GM23338 (cell line): ENCODE measurements at regions not wholly inside any gene's neighbourhood (a gene's known extent, or its start where the extent isn't known, plus 50 kb on each side); places are given as distances from the start of the nearest gene placed in this dataset.

Experiments
- ATAC-seq: fragments of 200-7000 bp; cut with Tn5 transposase; 3 replicates; pipeline ENCODE4 v1.9.1; 2020
- DNase-seq: peaks from one replicate; pipeline ENCODE4 v3.0.0-alpha.2; 2015; ENCODE audit warnings: low spot score
- H2AFZ ChIP-seq: fragments of 200-600 bp; sonication (generic); 2 replicates; pipeline ENCODE4 v1.8.0; 2016; ENCODE audit warnings: antibody characterized with exemption, mild to moderate bottlenecking, moderate library complexity
- H3F3A ChIP-seq: fragments of 200-600 bp; sonication (generic); replicated peaks from 2 replicates; pipeline ENCODE4 v1.8.0; 2017; ENCODE audit warnings: antibody characterized with exemption, mixed run types, low read depth
- H3K27ac ChIP-seq: fragments of 200-600 bp; sonication (generic); 2 replicates; pipeline ENCODE4 v1.6.1; 2016; ENCODE audit warnings: low read depth
- H3K27me3 ChIP-seq: fragments of 200-600 bp; sonication (generic); 2 replicates; pipeline ENCODE4 v1.8.0; 2016; ENCODE audit warnings: mild to moderate bottlenecking, mixed run types, moderate library complexity; ENCODE audit not compliant: insufficient read depth
- H3K36me3 ChIP-seq: fragments of 200-600 bp; sonication (generic); 2 replicates; pipeline ENCODE4 v1.8.0; 2016; ENCODE audit warnings: mild to moderate bottlenecking; ENCODE audit not compliant: insufficient read depth
- H3K4me1 ChIP-seq: fragments of 200-600 bp; sonication (generic); 2 replicates; pipeline ENCODE4 v1.8.0; 2016; ENCODE audit warnings: mild to moderate bottlenecking, moderate library complexity; ENCODE audit not compliant: insufficient read depth
- H3K4me2 ChIP-seq: fragments of 200-600 bp; sonication (generic); 2 replicates; pipeline ENCODE4 v1.7.1; 2017; ENCODE audit warnings: mixed run types
- H3K4me3 ChIP-seq: fragments of 200-600 bp; sonication (generic); 2 replicates; pipeline ENCODE4 v1.6.1; 2016; ENCODE audit warnings: mixed run types
- H3K79me2 ChIP-seq: fragments of 200-600 bp; sonication (generic); replicated peaks from 2 replicates; pipeline ENCODE4 v1.8.0; 2017; ENCODE audit warnings: mild to moderate bottlenecking; ENCODE audit not compliant: insufficient read depth
- H3K9me2 ChIP-seq: fragments of 200-600 bp; sonication (generic); 2 replicates; pipeline ENCODE4 v1.8.0; 2017; ENCODE audit not compliant: insufficient read depth
- H4K20me1 ChIP-seq: fragments of 200-600 bp; sonication (generic); replicated peaks from 2 replicates; pipeline ENCODE4 v1.8.0; 2017; ENCODE audit warnings: mild to moderate bottlenecking; ENCODE audit not compliant: insufficient read depth
- H3K27ac Mint-ChIP-seq: 2 replicates; pipeline ENCODE4 v1.8.0; 2020; ENCODE audit warnings: inconsistent platforms, mild to moderate bottlenecking, moderate library complexity, mixed read lengths
- H3K27me3 Mint-ChIP-seq: 3 replicates; pipeline ENCODE4 v1.8.0; 2022; ENCODE audit warnings: low read depth, mild to moderate bottlenecking, moderate library complexity, mixed read lengths, inconsistent platforms; ENCODE audit not compliant: insufficient read depth, poor library complexity
- H3K36me3 Mint-ChIP-seq: 3 replicates; pipeline ENCODE4 v1.8.0; 2021; ENCODE audit warnings: low read depth, mild to moderate bottlenecking, inconsistent platforms, moderate library complexity, mixed read lengths
- H3K4me1 Mint-ChIP-seq: 3 replicates; pipeline ENCODE4 v1.8.0; 2020; ENCODE audit warnings: mild to moderate bottlenecking, inconsistent platforms, mixed read lengths
- H3K4me3 Mint-ChIP-seq: 3 replicates; pipeline ENCODE4 v1.8.0; 2021; ENCODE audit warnings: moderate library complexity, mild to moderate bottlenecking, inconsistent platforms, mixed read lengths
- H3K9me3 Mint-ChIP-seq: 3 replicates; pipeline ENCODE4 v1.8.0; 2020; ENCODE audit warnings: moderate library complexity, mild to moderate bottlenecking, inconsistent platforms, mixed read lengths
- CREB1 ChIP-seq: fragments of 250-450 bp; sonication (Bioruptor Pico); IDR thresholded peaks from 2 replicates; pipeline ENCODE4 v1.5.0; 2020; ENCODE audit warnings: low read depth, mild to moderate bottlenecking, moderate library complexity
- ETS1 ChIP-seq: IDR thresholded peaks from 2 replicates; pipeline ENCODE4 v1.6.1; 2016; ENCODE audit warnings: antibody characterized with exemption
- EZH2 ChIP-seq: fragments of 200-600 bp; sonication (generic); IDR thresholded peaks from one replicate; pipeline ENCODE4 v1.8.0; 2017; ENCODE audit warnings: antibody characterized with exemption, mild to moderate bottlenecking, low read depth; ENCODE audit not compliant: unreplicated experiment
- EZH2phosphoT487 ChIP-seq: fragments of 200-600 bp; sonication (generic); IDR thresholded peaks from one replicate; pipeline ENCODE4 v1.8.1; 2018; ENCODE audit warnings: antibody characterized with exemption; ENCODE audit not compliant: unreplicated experiment
- JUNB ChIP-seq: IDR thresholded peaks from one replicate; pipeline ENCODE4 v1.6.1; 2016; ENCODE audit warnings: antibody characterized with exemption; ENCODE audit not compliant: unreplicated experiment
- NANOG ChIP-seq: IDR thresholded peaks from 2 replicates; pipeline ENCODE4 v1.6.1; 2016; ENCODE audit warnings: antibody characterized with exemption, borderline replicate concordance
- ZNF462 ChIP-seq: fragments of 250-450 bp; sonication (Bioruptor Pico); IDR thresholded peaks from 2 replicates; pipeline ENCODE4 v1.5.0; 2020; ENCODE audit warnings: mild to moderate bottlenecking, moderate library complexity

- H3K4me3 ChIP-seq = no peak overlapping the region
- Mint-ChIP-seq H3K27me3 (peaks cover under 1% of the 10 kb centered on the region), H3K4me1 (peaks cover 23% of the 10 kb centered on the region), H3K9me3 (no peaks in the 10 kb centered on the region), H3K27ac (no peak overlapping the region), H3K4me3 (no peak overlapping the region), H3K36me3 (no peaks in the 10 kb centered on the region)
- no peaks in the 10 kb centered on the region for H4K20me1 ChIP-seq
- peaks cover 7% of the 10 kb centered on the region; the same call in 1 of the 2 replicates for H3K4me1 ChIP-seq
- no peaks in the 10 kb centered on the region for H3K79me2 ChIP-seq
- no peak for TF ChIP-seq NANOG
- no peak for TF ChIP-seq ZNF462 (CRISPR knock-in tag)
- no peak for TF ChIP-seq CREB1
- no peaks in the 10 kb centered on the region for H3K9me2 ChIP-seq
- H2AFZ ChIP-seq = no peak overlapping the region
- no peak overlapping the region for H3K27ac ChIP-seq
- DNase-seq (no peak), ATAC-seq (no peak)
- H3F3A ChIP-seq = no peaks in the 10 kb centered on the region
- H3K27me3 ChIP-seq = no peaks in the 10 kb centered on the region
- no peaks in the 10 kb centered on the region for H3K36me3 ChIP-seq
- H3K4me2 ChIP-seq = no peak overlapping the region
Measured at GRCh38 chr3:182486463-182486862, 306.8 kb upstream of the ATP11B start.

- Histone ChIP-seq H3K4me3 (no peak overlapping the region), H3K9me2 (no peaks in the 10 kb centered on the region), H4K20me1 (no peaks in the 10 kb centered on the region), H3K4me1 (peaks cover 9% of the 10 kb centered on the region; the same call in 1 of the 2 replicates), H3K4me2 (no peak overlapping the region), H3K27ac (no peak overlapping the region), H3K36me3 (no peaks in the 10 kb centered on the region), H3K27me3 (no peaks in the 10 kb centered on the region), H3F3A (no peaks in the 10 kb centered on the region), H3K79me2 (no peaks in the 10 kb centered on the region), H2AFZ (no peak overlapping the region)
- DNase-seq (no peak), ATAC-seq (no peak)
- Mint-ChIP-seq H3K9me3 (no peaks in the 10 kb centered on the region), H3K4me1 (peaks cover 28% of the 10 kb centered on the region), H3K36me3 (no peaks in the 10 kb centered on the region), H3K27me3 (peaks cover 2% of the 10 kb centered on the region), H3K4me3 (no peak overlapping the region), H3K27ac (no peak overlapping the region)
- TF ChIP-seq JUNB (no peak), EZH2phosphoT487 (no peak), EZH2 (no peak), ETS1 (no peak)
Measured at GRCh38 chr3:182487143-182487542, 306.2 kb upstream of the ATP11B start.
